ENCODE measurements at regions not wholly inside any gene's neighbourhood (a gene's known extent, or its start where the extent isn't known, plus 50 kb on each side); places are given as distances from the start of the nearest gene placed in this dataset.

GRCh38 chr11:92130421-92130831, 94.2 kb upstream of the FAT3 start:
- H3K9me1 ChIP-seq (replicated peaks; ENCODE audit: control insufficient read depth, extremely low read depth, insufficient read depth, low read length): no peaks in the 10 kb centered on the region
- no peak overlapping the region for H3K27ac ChIP-seq (ENCODE audit: insufficient read depth, low read depth, low read length)
- H3K4me3 ChIP-seq (replicated peaks in 1 of 3; ENCODE audit: insufficient read depth in 1 of 3, low read depth in 1 of 3, low read length in 3 of 3): no peak overlapping the region
- no peaks in the 10 kb centered on the region for H3K79me2 ChIP-seq (ENCODE audit: control insufficient read depth, insufficient read depth, low read length)
- H3K27me3 ChIP-seq (ENCODE audit: control insufficient read depth in 2 of 2, insufficient read depth in 2 of 2, low read length in 2 of 2): no peaks in the 10 kb centered on the region
- no peak overlapping the region for H2AFZ ChIP-seq (ENCODE audit: low read depth, low read length)
- no peaks in the 10 kb centered on the region for H3K9me3 ChIP-seq (replicated peaks; ENCODE audit: control insufficient read depth, insufficient read depth, low read length)
- dilution Hi-C loops (cut with MboI; ENCODE audit: extremely low pct_ligation_motif_present, low sequenced_read_pairs): no loop called here
- no peaks in the 10 kb centered on the region for H3K4me1 ChIP-seq (ENCODE audit: control insufficient read depth, extremely low read depth, insufficient read depth, low read length)
- ChIA-PET CTCF (no interaction called here), POLR2A (no interaction called here)
- intact Hi-C loops (cut with micrococcal nuclease): no loop called here
- no peak for FAIRE-seq
- no peak overlapping the region for H3K4me2 ChIP-seq (ENCODE audit: insufficient read depth, low read length)
- no peaks in the 10 kb centered on the region for H3K36me3 ChIP-seq (ENCODE audit: control insufficient read depth in 2 of 2, extremely low read depth in 1 of 2, insufficient read depth in 2 of 2, low read length in 2 of 2)
- BruUV-seq (replicated peaks): no TSS peak
- TF ChIP-seq EZH2 (IDR thresholded peaks at IDR 0.05; ENCODE audit: borderline replicate concordance, low read depth, low read length, severe bottlenecking) (no peak), POLR2A (IDR thresholded peaks at IDR 0.05; ENCODE audit: low read depth, low read length) (no peak)
- TF ChIP-seq, protein P1, sequence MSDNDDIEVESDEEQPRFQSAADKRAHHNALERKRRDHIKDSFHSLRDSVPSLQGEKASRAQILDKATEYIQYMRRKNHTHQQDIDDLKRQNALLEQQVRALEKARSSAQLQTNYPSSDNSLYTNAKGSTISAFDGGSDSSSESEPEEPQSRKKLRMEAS (IDR thresholded peaks at IDR 0.05; ENCODE audit: insufficient read depth, insufficient read length): no peak
- no peaks in the 10 kb centered on the region for H4K20me1 ChIP-seq (replicated peaks; ENCODE audit: control insufficient read depth, extremely low read depth, insufficient read depth, low read length)
- DNase-seq (ENCODE audit: low read depth, low spot score): no peak
- H3K9ac ChIP-seq (replicated peaks; ENCODE audit: extremely low read depth, insufficient read depth, low read length): no peak overlapping the region

- CTCF ChIA-PET: no interaction called here
- FAIRE-seq (no peak), DNase-seq (ENCODE audit: low read depth, low spot score) (no peak)
- no peaks in the 10 kb centered on the region for H3K27me3 ChIP-seq (ENCODE audit: control insufficient read depth in 2 of 2, insufficient read depth in 2 of 2, low read length in 2 of 2)
- H3K27ac ChIP-seq (ENCODE audit: insufficient read depth, low read depth, low read length): no peak overlapping the region
- H3K9me1 ChIP-seq (replicated peaks; ENCODE audit: control insufficient read depth, extremely low read depth, insufficient read depth, low read length): no peaks in the 10 kb centered on the region
- H3K9ac ChIP-seq (replicated peaks; ENCODE audit: extremely low read depth, insufficient read depth, low read length): no peak overlapping the region
- dilution Hi-C loops (cut with MboI; ENCODE audit: extremely low pct_ligation_motif_present, low sequenced_read_pairs): no loop called here
- H4K20me1 ChIP-seq (replicated peaks; ENCODE audit: control insufficient read depth, extremely low read depth, insufficient read depth, low read length): no peaks in the 10 kb centered on the region
- H3K36me3 ChIP-seq (ENCODE audit: control insufficient read depth in 2 of 2, extremely low read depth in 1 of 2, insufficient read depth in 2 of 2, low read length in 2 of 2): no peaks in the 10 kb centered on the region
- POLR2A ChIA-PET: no interaction called here
- no TSS peak for BruUV-seq (replicated peaks)
- TF ChIP-seq POLR2A (IDR thresholded peaks at IDR 0.05; ENCODE audit: low read depth, low read length) (no peak), JUN (IDR thresholded peaks at IDR 0.05; ENCODE audit: borderline replicate concordance, insufficient read depth, insufficient read length, low read depth) (no peak), POLR2AphosphoS5 (IDR thresholded peaks at IDR 0.05; ENCODE audit: insufficient read depth, low read depth, low read length) (no peak), FOS (IDR thresholded peaks at IDR 0.05; ENCODE audit: borderline replicate concordance, insufficient read depth, low read length) (no peak)
- TF ChIP-seq, protein P1 (IDR thresholded peaks at IDR 0.05; ENCODE audit: insufficient read depth, insufficient read length): no peak
- no peaks in the 10 kb centered on the region for H3K79me2 ChIP-seq (ENCODE audit: control insufficient read depth, insufficient read depth, low read length)
- H3K4me1 ChIP-seq (ENCODE audit: control insufficient read depth, extremely low read depth, insufficient read depth, low read length): no peaks in the 10 kb centered on the region
- H2AFZ ChIP-seq (ENCODE audit: low read depth, low read length): no peak overlapping the region
- H3K4me2 ChIP-seq (ENCODE audit: insufficient read depth, low read length): no peak overlapping the region
- no peak overlapping the region for H3K4me3 ChIP-seq (replicated peaks in 1 of 3; ENCODE audit: insufficient read depth in 1 of 3, low read depth in 1 of 3, low read length in 3 of 3)
- intact Hi-C loops (cut with micrococcal nuclease): no loop called here
- no peaks in the 10 kb centered on the region for H3K9me3 ChIP-seq (replicated peaks; ENCODE audit: control insufficient read depth, insufficient read depth, low read length)
These were observed 94.8 kb upstream of the FAT3 start for GRCh38 chr11:92129811-92130210.

All from endothelial cell of umbilical vein (primary cell).